ENCODE measurements at regions not wholly inside any gene's neighbourhood (a gene's known extent, or its start where the extent isn't known, plus 50 kb on each side); places are given as distances from the start of the nearest gene placed in this dataset.

DNA sequence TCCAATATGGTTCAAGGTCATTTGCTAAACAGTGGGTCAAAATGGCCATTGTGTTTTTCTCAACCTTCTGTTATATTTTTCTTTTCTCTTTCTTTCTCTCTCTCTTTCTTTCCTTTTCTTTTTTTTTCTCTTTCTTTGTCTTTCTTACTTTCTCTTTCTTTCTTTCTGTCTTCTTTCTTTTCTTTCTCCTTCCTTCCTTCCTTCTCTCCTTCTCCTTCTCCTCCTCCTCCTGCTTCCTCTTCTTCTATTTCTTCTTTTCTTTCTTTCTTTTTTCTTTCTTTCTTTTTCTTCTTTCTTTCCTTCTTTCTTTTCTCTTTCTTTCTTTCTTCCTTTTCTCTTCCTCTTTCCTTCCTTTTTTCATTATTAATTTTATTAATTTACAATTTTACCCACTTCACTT is 619.5 kb downstream of the IRX1 start:
- H3K4me1 ChIP-seq (ENCODE audit: insufficient read depth) = no peaks in the 10 kb centered on the region
- DNase-seq (ENCODE audit: extremely low spot score) = no peak
- no peak overlapping the region for H3K27ac ChIP-seq (ENCODE audit: low read depth)
- no peak overlapping the region for H3K4me3 ChIP-seq (ENCODE audit: low read depth, low read length)
- H3K36me3 ChIP-seq (ENCODE audit: insufficient read depth) = no peaks in the 10 kb centered on the region

DNA sequence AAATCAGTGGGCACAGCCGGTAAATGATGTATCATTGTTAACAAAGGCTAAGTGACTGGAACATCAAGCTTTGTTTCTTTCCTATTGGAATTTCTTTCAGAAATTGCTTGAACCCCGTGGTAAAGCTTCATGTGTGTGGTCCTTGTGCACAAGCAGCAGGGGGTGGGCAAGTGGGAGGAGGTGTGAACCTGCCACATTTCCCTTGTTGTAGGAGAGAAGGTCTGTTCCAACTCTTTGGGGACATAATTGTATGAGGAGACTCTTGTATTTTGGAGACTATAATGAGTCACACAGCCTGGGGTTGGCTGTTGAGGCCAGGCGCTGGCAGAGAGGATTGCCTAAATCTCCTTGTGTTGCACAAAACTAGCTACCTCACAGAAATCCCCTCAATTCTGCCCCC is 620.5 kb downstream of the IRX1 start:
- H3K36me3 ChIP-seq (ENCODE audit: insufficient read depth) = no peaks in the 10 kb centered on the region
- no peak overlapping the region for H3K27ac ChIP-seq (ENCODE audit: low read depth)
- DNase-seq (ENCODE audit: extremely low spot score) = no peak
- WGBS = 73% methylated on average over 3 of the region's 3 CpGs
- H3K4me1 ChIP-seq (ENCODE audit: insufficient read depth) = no peaks in the 10 kb centered on the region
- no peak overlapping the region for H3K4me3 ChIP-seq (ENCODE audit: low read depth, low read length)

DNA sequence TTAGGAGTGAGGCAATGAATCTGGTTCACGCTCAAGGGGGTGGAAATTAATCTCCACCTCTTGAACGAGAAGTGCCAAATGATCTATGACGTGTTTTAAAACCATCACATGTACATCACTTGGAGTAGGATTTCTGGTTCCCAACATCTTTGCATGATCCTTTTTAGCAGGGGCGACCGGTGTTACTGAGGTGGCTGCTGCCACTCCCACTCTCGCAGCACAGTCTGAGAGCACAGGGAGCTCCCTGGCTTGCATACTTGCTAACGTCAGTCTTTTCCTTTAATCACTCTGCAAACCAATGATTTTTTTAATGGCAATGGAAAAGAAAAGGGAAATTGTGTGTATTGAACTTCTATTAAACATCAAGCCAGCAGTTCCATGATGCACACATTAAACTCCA is 624.4 kb downstream of the IRX1 start:
- Histone ChIP-seq H3K4me3 (ENCODE audit: low read depth, low read length) (no peak overlapping the region), H3K27ac (ENCODE audit: low read depth) (no peak overlapping the region), H3K4me1 (ENCODE audit: insufficient read depth) (no peaks in the 10 kb centered on the region), H3K36me3 (ENCODE audit: insufficient read depth) (no peaks in the 10 kb centered on the region)
- 87% methylated on average over 7 of the region's 7 CpGs for WGBS
- no peak for DNase-seq (ENCODE audit: extremely low spot score)

DNA sequence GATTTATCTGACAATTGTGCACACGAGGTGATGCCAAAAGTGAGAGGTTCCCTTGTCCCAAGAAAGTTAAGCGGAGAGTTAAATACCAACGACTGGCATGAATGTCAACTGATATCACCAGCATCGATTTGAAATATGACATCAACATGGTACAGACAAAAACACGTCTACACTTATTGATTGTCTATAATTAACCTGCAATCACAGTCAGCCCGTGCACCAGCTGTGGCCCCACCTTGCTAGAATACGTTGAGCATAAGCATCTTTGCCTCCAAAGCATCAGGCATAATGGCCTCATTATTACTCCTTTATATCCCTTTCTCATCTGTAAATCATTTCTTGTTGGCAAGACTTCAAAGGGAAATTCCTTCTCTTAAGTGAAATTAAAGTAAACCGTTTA is 625.4 kb downstream of the IRX1 start:
- Histone ChIP-seq H3K27ac (ENCODE audit: low read depth) (no peak overlapping the region), H3K36me3 (ENCODE audit: insufficient read depth) (no peaks in the 10 kb centered on the region), H3K4me1 (ENCODE audit: insufficient read depth) (no peaks in the 10 kb centered on the region), H3K4me3 (ENCODE audit: low read depth, low read length) (no peak overlapping the region)
- 61% methylated on average over 8 of the region's 8 CpGs for WGBS
- DNase-seq (ENCODE audit: extremely low spot score) = no peak

DNA sequence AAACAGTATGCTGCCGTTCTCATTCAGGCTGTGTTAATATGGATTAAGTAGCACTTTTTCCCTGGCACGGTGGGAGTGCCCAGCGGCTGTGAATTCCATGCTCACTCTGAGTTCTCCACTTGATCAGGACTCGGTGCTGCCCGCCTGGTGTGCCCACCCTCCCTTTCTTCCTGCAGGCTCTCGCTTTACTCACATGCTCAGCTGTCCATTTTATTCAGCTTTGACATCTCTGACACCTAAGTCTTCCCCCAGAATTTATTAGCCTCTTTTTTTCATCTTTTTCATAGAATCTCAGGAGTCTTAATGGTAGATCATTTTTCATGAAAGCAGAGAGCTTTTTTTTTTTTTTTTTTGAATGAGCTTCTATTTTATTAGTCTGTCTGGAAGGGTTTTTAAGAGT is 626.5 kb downstream of the IRX1 start:
- Histone ChIP-seq H3K27ac (ENCODE audit: low read depth) (no peak overlapping the region), H3K4me3 (ENCODE audit: low read depth, low read length) (no peak overlapping the region), H3K36me3 (ENCODE audit: insufficient read depth) (no peaks in the 10 kb centered on the region), H3K4me1 (ENCODE audit: insufficient read depth) (no peaks in the 10 kb centered on the region)
- 82% methylated on average over 6 of the region's 6 CpGs for WGBS
- no peak for DNase-seq (ENCODE audit: extremely low spot score)

DNA sequence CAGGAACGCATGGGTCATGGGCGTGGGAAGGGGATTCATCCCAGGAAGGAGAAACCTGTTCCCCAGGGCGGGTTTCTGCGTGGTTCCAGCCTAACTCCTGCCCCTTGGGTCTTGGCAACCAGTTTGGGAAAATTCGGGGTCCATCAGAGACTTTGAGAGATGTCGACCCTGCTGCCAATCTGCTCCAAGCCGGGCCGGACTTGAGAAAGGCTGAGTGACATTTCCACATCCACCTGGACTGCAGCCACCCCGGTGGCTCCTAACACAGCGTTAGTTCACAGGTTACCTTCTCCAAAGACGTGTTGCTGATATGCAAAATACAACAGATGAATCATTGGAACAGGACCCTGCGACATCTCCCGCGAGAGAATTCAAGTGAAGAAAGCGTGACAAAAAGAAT is 627.2 kb downstream of the IRX1 start:
- Histone ChIP-seq H3K27ac (ENCODE audit: low read depth) (no peak overlapping the region), H3K4me3 (ENCODE audit: low read depth, low read length) (no peak overlapping the region), H3K36me3 (ENCODE audit: insufficient read depth) (no peaks in the 10 kb centered on the region), H3K4me1 (ENCODE audit: insufficient read depth) (no peaks in the 10 kb centered on the region)
- DNase-seq (ENCODE audit: extremely low spot score) = no peak
- WGBS = 87% methylated on average over 15 of the region's 15 CpGs

DNA sequence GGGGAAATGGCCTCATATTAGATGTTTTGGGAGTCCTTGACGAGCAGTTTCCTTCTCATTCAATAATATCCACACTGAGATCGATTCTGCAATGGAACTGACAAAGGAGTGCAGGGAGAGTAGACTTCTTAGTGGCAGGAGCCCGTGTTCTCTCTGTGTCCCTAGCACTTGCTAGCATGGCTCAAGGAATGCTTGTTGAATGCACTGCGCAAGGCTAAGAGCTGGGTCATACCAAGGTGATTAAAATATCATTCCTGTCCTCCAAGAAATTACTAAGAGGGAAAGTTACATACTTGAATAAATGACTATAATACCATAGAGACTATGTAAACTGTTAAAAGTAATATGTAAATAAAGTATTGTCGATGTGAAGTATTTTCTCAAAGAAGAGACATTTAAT is 630.1 kb downstream of the IRX1 start:
- H3K36me3 ChIP-seq (ENCODE audit: insufficient read depth) = no peaks in the 10 kb centered on the region
- no peak overlapping the region for H3K27ac ChIP-seq (ENCODE audit: low read depth)
- WGBS = 75% methylated on average over 5 of the region's 5 CpGs
- no peaks in the 10 kb centered on the region for H3K4me1 ChIP-seq (ENCODE audit: insufficient read depth)
- DNase-seq (ENCODE audit: extremely low spot score) = no peak
- no peak overlapping the region for H3K4me3 ChIP-seq (ENCODE audit: low read depth, low read length)

DNA sequence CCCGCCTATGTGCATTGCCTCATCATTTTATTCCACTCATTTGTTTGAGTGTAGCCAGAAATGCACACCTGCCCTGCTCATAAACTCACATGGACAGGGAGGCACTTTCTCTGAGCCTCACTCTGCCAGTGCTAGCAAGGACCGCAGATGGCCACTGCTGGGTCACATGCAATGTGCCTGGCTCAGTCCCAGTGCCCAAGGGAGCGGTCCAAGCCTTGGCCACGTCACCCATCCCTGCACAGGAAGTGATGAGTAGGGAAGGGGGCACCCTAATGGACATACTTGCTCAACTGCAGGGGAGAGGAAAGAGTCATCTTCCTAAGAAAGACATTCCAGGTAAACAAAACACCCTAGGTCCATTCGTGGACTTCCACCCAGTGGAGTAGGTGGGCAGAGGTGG is 630.9 kb downstream of the IRX1 start:
- no peaks in the 10 kb centered on the region for H3K36me3 ChIP-seq (ENCODE audit: insufficient read depth)
- no peak overlapping the region for H3K4me3 ChIP-seq (ENCODE audit: low read depth, low read length)
- DNase-seq (ENCODE audit: extremely low spot score) = no peak
- H3K27ac ChIP-seq (ENCODE audit: low read depth) = no peak overlapping the region
- WGBS = 70% methylated on average over 5 of the region's 5 CpGs
- H3K4me1 ChIP-seq (ENCODE audit: insufficient read depth) = no peaks in the 10 kb centered on the region

DNA sequence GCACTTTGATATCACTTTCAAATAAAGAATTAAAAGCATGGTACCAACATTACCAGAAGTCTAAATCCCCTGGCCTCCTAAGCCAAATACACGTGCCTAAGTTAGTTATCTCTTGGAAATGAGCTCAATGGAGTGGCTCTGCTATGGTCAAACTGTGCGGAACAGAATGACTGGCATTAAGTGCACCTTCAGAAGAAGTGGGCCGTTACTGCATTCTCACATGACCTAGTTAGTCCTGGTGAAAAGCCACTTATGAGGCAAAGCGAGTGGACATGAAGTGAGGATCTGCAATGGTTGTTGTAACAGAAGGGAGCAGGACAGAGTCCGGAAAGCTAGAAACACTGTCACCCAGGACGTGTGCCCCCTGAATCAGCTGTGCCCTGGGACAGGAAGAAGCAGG is 633.1 kb downstream of the IRX1 start:
- H3K4me1 ChIP-seq (ENCODE audit: insufficient read depth) = no peaks in the 10 kb centered on the region
- H3K36me3 ChIP-seq (ENCODE audit: insufficient read depth) = no peaks in the 10 kb centered on the region
- 86% methylated on average over 6 of the region's 6 CpGs for WGBS
- no peak for DNase-seq (ENCODE audit: extremely low spot score)
- no peak overlapping the region for H3K27ac ChIP-seq (ENCODE audit: low read depth)
- H3K4me3 ChIP-seq (ENCODE audit: low read depth, low read length) = no peak overlapping the region

DNA sequence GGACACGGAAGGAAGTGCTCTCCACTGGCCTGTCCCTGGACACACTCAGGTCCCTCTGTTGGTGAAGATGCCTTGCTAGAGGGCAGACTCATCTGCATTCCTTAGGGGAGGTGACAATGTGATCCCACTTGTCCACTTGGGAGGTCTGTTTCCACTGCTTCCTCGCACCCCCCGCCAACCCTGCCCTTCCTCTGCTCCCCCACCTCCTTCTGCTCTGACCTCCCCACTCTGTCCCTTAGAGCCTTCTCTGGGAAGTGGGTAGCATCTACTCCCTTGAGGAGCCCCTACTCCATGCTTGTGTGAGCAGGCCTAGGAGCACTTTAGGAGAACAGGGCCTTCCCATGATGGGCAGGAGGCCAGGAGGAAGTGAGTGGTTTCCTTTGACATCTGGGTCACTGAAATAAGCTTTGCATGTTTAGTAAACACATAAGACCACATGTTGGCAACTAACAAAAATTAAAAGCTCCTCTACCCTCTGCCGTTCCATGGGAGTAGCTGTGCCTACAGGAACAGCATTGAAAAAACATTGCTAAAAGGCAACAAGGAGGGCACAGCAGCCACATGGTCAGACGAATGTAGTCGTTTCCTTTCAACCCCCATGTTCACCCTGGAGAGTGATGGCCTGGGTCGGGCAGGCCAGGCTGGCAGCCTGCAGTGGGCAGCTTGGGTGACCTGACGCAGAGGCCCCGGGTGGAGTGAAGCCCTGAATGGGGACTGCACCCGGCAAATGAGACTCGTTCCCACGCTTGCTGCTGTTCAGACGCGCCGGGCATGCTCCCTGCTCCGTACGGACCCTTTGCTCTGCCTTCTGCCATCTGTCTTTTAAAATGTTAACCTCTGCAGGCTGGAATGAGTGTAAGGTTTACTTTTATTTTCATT is 634.0 kb downstream of the IRX1 start:
- 86% methylated on average over 17 of the region's 17 CpGs for WGBS
- no peaks in the 10 kb centered on the region for H3K4me1 ChIP-seq (ENCODE audit: insufficient read depth)
- H3K27ac ChIP-seq (ENCODE audit: low read depth) = no peak overlapping the region
- H3K36me3 ChIP-seq (ENCODE audit: insufficient read depth) = no peaks in the 10 kb centered on the region
- no peak overlapping the region for H3K4me3 ChIP-seq (ENCODE audit: low read depth, low read length)
- DNase-seq (ENCODE audit: extremely low spot score) = no peak

DNA sequence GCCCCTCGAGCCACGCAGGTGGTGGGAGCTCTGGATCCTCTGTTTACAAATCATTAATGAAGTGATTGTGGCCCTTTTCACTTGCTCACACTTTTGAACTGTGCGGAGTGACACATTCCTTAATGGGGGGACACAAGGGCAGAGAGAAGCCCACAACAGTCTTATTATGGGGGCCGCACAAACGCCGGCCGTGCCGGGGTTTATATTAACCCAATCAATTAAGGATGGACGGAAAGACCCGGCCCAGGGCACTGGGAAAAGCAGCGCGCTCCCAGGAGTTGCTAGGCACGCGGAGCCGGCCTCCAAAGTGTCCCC is 634.8 kb downstream of the IRX1 start:
- WGBS = 42% methylated on average over 15 of the region's 15 CpGs
- DNase-seq (ENCODE audit: extremely low spot score) = no peak
- H3K36me3 ChIP-seq (ENCODE audit: insufficient read depth) = no peaks in the 10 kb centered on the region
- no peak overlapping the region for H3K27ac ChIP-seq (ENCODE audit: low read depth)
- H3K4me3 ChIP-seq (ENCODE audit: low read depth, low read length) = no peak overlapping the region
- H3K4me1 ChIP-seq (ENCODE audit: insufficient read depth) = no peaks in the 10 kb centered on the region

DNA sequence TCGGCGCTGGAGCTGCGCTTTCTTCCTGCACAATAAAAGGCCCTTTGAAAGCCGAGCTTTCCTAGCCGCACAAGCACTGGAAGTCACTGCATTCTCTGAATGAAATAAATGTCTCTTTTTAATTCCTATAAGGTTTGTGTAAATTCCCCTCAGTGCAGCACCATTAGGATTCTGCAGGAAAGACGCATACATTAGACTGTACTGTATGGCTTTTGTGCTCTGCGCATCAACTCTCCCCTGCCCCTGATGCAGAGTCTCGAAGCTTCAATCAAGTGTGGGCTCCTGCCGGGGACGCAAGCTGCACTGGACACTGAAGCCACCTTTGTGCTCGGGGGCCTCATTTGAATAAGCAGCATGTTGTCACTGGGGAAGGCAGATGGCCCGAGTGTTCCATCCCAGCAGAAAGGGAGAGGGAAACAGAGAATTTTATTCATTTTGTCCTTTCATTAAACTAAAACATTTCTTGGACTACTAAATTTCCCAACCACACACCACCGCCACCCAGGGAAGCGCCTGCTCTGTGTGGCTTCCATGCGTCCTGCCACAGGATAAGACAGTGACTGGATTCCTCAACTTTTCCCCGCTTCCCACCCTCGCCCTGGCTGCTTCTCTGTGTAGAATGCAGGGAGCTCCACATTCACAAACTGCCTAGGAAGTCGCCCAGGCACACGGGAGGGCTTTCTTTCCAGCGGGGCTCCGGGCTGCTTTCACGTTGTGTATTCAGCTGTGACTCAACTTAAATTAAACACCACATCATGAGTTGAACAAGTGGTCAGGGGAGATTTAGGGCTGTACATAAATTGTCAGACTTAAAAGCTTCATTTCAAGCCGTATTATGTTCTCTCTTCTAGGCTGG is 635.4 kb downstream of the IRX1 start:
- H3K27ac ChIP-seq (ENCODE audit: low read depth) = no peak overlapping the region
- no peaks in the 10 kb centered on the region for H3K36me3 ChIP-seq (ENCODE audit: insufficient read depth)
- 38% methylated on average over 23 of the region's 23 CpGs for WGBS
- DNase-seq (ENCODE audit: extremely low spot score) = no peak
- H3K4me3 ChIP-seq (ENCODE audit: low read depth, low read length) = no peak overlapping the region
- no peaks in the 10 kb centered on the region for H3K4me1 ChIP-seq (ENCODE audit: insufficient read depth)

DNA sequence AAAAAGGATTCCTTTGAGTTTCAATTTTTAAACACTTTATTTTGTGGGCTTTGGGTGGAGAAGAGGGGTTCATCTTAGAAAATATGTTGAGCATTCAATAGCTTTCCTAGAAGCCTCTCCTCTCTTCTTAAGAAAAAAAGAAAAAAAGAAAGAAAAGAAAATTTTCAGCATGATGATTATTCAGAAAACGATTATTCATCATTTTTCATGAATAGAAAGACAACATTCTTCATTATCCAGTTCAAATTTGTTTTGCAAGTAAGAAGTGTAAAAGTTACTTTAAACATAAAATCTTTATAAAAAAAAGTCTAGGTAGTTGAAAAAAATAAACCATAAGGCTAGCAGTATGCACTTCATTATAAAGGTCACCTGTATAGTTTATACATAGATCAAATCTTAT is 636.5 kb downstream of the IRX1 start:
- Histone ChIP-seq H3K4me1 (ENCODE audit: insufficient read depth) (no peaks in the 10 kb centered on the region), H3K4me3 (ENCODE audit: low read depth, low read length) (no peak overlapping the region), H3K36me3 (ENCODE audit: insufficient read depth) (no peaks in the 10 kb centered on the region), H3K27ac (ENCODE audit: low read depth) (no peak overlapping the region)
- 72% methylated on average over 1 of the region's 1 CpG for WGBS
- no peak for DNase-seq (ENCODE audit: extremely low spot score)

DNA sequence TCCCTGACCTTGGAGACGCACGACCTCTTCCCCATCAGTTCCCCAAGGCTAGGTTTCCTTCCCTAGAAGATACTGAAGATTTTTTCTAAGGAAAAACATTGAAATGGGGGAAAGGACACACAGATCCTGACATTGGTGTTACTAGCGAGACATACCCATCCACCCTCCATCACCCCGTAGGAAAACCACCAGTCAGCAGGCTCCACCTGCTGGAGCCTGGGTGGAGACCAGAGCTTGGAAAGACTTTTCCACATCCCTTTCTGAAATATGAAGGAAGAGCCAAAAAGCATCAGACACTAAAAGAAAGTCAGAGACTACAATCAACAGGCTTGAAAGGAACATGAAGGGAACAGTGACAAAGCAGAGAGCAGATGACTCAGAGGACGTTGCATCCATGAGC is 638.0 kb downstream of the IRX1 start:
- no peaks in the 10 kb centered on the region for H3K36me3 ChIP-seq (ENCODE audit: insufficient read depth)
- H3K27ac ChIP-seq (ENCODE audit: low read depth) = no peak overlapping the region
- WGBS = 71% methylated on average over 5 of the region's 5 CpGs
- no peak for DNase-seq (ENCODE audit: extremely low spot score)
- H3K4me3 ChIP-seq (ENCODE audit: low read depth, low read length) = no peak overlapping the region
- H3K4me1 ChIP-seq (ENCODE audit: insufficient read depth) = no peaks in the 10 kb centered on the region

Data from urinary bladder (tissue), 3 donors.